CD8-positive, alpha-beta memory T cell (primary cell): ENCODE measurements at regions not wholly inside any gene's neighbourhood (a gene's known extent, or its start where the extent isn't known, plus 50 kb on each side); places are given as distances from the start of the nearest gene placed in this dataset.
A peak's percentile ranks its signal among the peaks of the same experiment; 100 is the strongest.

Experiments
- CTCF ChIA-PET: fragments of 350-600 bp; sonication (Branson Sonifier 250); formaldehyde crosslinking; loops from one replicate; lab custom pipeline; 2021; ENCODE audit warnings: antibody characterized with exemption; lab: Charles Lee
- POLR2A ChIA-PET: fragments of 350-600 bp; sonication (Branson Sonifier 250); formaldehyde crosslinking; loops from one replicate; lab custom pipeline; 2021; ENCODE audit warnings: antibody characterized with exemption; lab: Charles Lee
- DNase-seq, 5 donors: peaks; one replicate each; pipeline versions ENCODE4 v3.0.0 to v3.0.0-alpha.2; 2020 to 2022; ENCODE audit warnings: mixed read lengths in 1 of 5
- H3K27ac ChIP-seq: one replicate; pipeline ENCODE4 v1.7.0; 2013; ENCODE audit warnings: low read depth, mild to moderate bottlenecking, low read length, moderate library complexity
- H3K27me3 ChIP-seq: 2 replicates; pipeline ENCODE4 v1.7.0; 2013; ENCODE audit warnings: low read length, mild to moderate bottlenecking; ENCODE audit not compliant: insufficient read depth, poor library complexity, severe bottlenecking
- H3K36me3 ChIP-seq: 2 replicates; pipeline ENCODE4 v1.7.0; 2013; ENCODE audit warnings: mild to moderate bottlenecking, low read length, moderate library complexity; ENCODE audit not compliant: insufficient read depth
- H3K4me1 ChIP-seq: 2 replicates; pipeline ENCODE4 v1.7.0; 2013; ENCODE audit warnings: mild to moderate bottlenecking, low read length, moderate library complexity; ENCODE audit not compliant: insufficient read depth
- H3K4me3 ChIP-seq: 2 replicates; pipeline ENCODE4 v1.7.0; 2013; ENCODE audit warnings: mild to moderate bottlenecking, low read length
- H3K9me3 ChIP-seq: 2 replicates; pipeline ENCODE4 v1.7.0; 2013; ENCODE audit warnings: mild to moderate bottlenecking, low read length
- H3K27ac Mint-ChIP-seq, 8 donors: one replicate each; pipeline ENCODE4 v1.8.0; 2020 to 2021; ENCODE audit warnings: mixed read lengths in 8 of 8, mild to moderate bottlenecking in 6 of 8, inconsistent platforms in 3 of 8, moderate library complexity in 3 of 8
- H3K27me3 Mint-ChIP-seq, 2 donors: one replicate each; pipeline ENCODE4 v1.8.0; 2020 to 2021; ENCODE audit warnings: mixed read lengths in 2 of 2, mild to moderate bottlenecking in 1 of 2, moderate library complexity in 1 of 2
- H3K36me3 Mint-ChIP-seq, 3 donors: one replicate each; pipeline ENCODE4 v1.8.0; 2020 to 2021; ENCODE audit warnings: mixed read lengths in 3 of 3, inconsistent platforms in 1 of 3, mild to moderate bottlenecking in 1 of 3
- H3K4me1 Mint-ChIP-seq, 3 donors: one replicate each; pipeline ENCODE4 v1.8.0; 2020 to 2021; ENCODE audit warnings: mixed read lengths in 3 of 3, inconsistent platforms in 1 of 3, mild to moderate bottlenecking in 1 of 3
- H3K4me3 Mint-ChIP-seq, 7 donors: one replicate each; pipeline ENCODE4 v1.8.0; 2020 to 2021; ENCODE audit warnings: mixed read lengths in 7 of 7, mild to moderate bottlenecking in 6 of 7, moderate library complexity in 4 of 7, inconsistent platforms in 2 of 7
- H3K9me3 Mint-ChIP-seq, 5 donors: one replicate each; pipeline ENCODE4 v1.8.0; 2020 to 2022; ENCODE audit warnings: mixed read lengths in 5 of 5, mild to moderate bottlenecking in 3 of 5, moderate library complexity in 2 of 5, inconsistent platforms in 1 of 5

- Histone ChIP-seq H3K4me1 (no peaks in the 10 kb centered on the region), H3K27ac (no peak overlapping the region), H3K9me3 (no peaks in the 10 kb centered on the region), H3K27me3 (no peaks in the 10 kb centered on the region), H3K4me3 (no peak overlapping the region), H3K36me3 (no peaks in the 10 kb centered on the region)
- Mint-ChIP-seq H3K36me3 (no peaks in the 10 kb centered on the region), H3K27me3 (peaks cover 2 to 7% of the 10 kb centered on the region in 2 donors), H3K9me3 (no peaks in the 10 kb centered on the region), H3K27ac (no peak overlapping the region), H3K4me3 (no peak overlapping the region), H3K4me1 (no peaks in the 10 kb centered on the region)
- DNase-seq: no peak
- CTCF ChIA-PET: no interaction called here
- POLR2A ChIA-PET: no interaction called here
Measured at GRCh38 chr13:73542446-73542845, 483.6 kb downstream of the KLF5 start.

- Histone ChIP-seq H3K36me3 (no peaks in the 10 kb centered on the region), H3K4me1 (no peaks in the 10 kb centered on the region), H3K4me3 (no peak overlapping the region), H3K9me3 (no peaks in the 10 kb centered on the region), H3K27ac (no peak overlapping the region), H3K27me3 (no peaks in the 10 kb centered on the region)
- Mint-ChIP-seq H3K4me3 (no peak overlapping the region), H3K27ac (no peak overlapping the region), H3K36me3 (no peaks in the 10 kb centered on the region), H3K9me3 (peaks cover 0 to 2% (median 0%) of the 10 kb centered on the region in 5 donors), H3K4me1 (no peaks in the 10 kb centered on the region), H3K27me3 (peaks cover 0 to 7% of the 10 kb centered on the region in 2 donors)
- CTCF ChIA-PET: no interaction called here
- DNase-seq: no peak
- POLR2A ChIA-PET: interaction anchor here (0.5 kb wide), 1 partner anchor 55 kb away, joined by 3 read pairs; no protein-coding TSS in a partner anchor
Measured at GRCh38 chr13:73536865-73537264, 478.1 kb downstream of the KLF5 start.

- DNase-seq: no peak
- Mint-ChIP-seq H3K27me3 (peaks cover 0 to 7% of the 10 kb centered on the region in 2 donors), H3K9me3 (peaks cover 0 to 2% (median 0%) of the 10 kb centered on the region in 5 donors), H3K4me1 (no peaks in the 10 kb centered on the region), H3K27ac (no peak overlapping the region), H3K36me3 (no peaks in the 10 kb centered on the region), H3K4me3 (no peak overlapping the region)
- Histone ChIP-seq H3K36me3 (no peaks in the 10 kb centered on the region), H3K27ac (no peak overlapping the region), H3K4me1 (no peaks in the 10 kb centered on the region), H3K27me3 (no peaks in the 10 kb centered on the region), H3K9me3 (no peaks in the 10 kb centered on the region), H3K4me3 (no peak overlapping the region)
- ChIA-PET POLR2A (no interaction called here), CTCF (no interaction called here)
Measured at GRCh38 chr13:73535341-73535740, 476.5 kb downstream of the KLF5 start.

- no peak overlapping the region for H3K4me3 ChIP-seq
- Mint-ChIP-seq H3K9me3 (peaks cover 0 to 2% (median 0%) of the 10 kb centered on the region in 5 donors), H3K4me3 (no peak overlapping the region), H3K27me3 (peaks cover 1 to 4% of the 10 kb centered on the region in 2 donors), H3K36me3 (no peaks in the 10 kb centered on the region), H3K4me1 (no peaks in the 10 kb centered on the region), H3K27ac (no peak overlapping the region)
- POLR2A ChIA-PET: no interaction called here
- H3K9me3 ChIP-seq: no peaks in the 10 kb centered on the region
- H3K27ac ChIP-seq: no peak overlapping the region
- H3K27me3 ChIP-seq: no peaks in the 10 kb centered on the region
- no peak for DNase-seq
- no peaks in the 10 kb centered on the region for H3K4me1 ChIP-seq
- H3K36me3 ChIP-seq: no peaks in the 10 kb centered on the region
- CTCF ChIA-PET: interaction anchor here (1.1 kb wide), 1 partner anchor 1017 kb away, joined by 3 read pairs; no protein-coding TSS in a partner anchor
Measured at GRCh38 chr13:73532987-73533510, 474.2 kb downstream of the KLF5 start.

GRCh38 chr13:73532582-73532981, 473.8 kb downstream of the KLF5 start:
- Mint-ChIP-seq H3K4me1 (no peaks in the 10 kb centered on the region), H3K9me3 (peaks cover 0 to 2% (median 0%) of the 10 kb centered on the region in 5 donors), H3K4me3 (no peak overlapping the region), H3K27ac (no peak overlapping the region), H3K27me3 (peaks cover 1 to 4% of the 10 kb centered on the region in 2 donors), H3K36me3 (no peaks in the 10 kb centered on the region)
- Histone ChIP-seq H3K27ac (no peak overlapping the region), H3K4me3 (no peak overlapping the region), H3K27me3 (no peaks in the 10 kb centered on the region), H3K36me3 (no peaks in the 10 kb centered on the region), H3K4me1 (no peaks in the 10 kb centered on the region), H3K9me3 (no peaks in the 10 kb centered on the region)
- ChIA-PET CTCF (no interaction called here), POLR2A (no interaction called here)
- no peak for DNase-seq

GRCh38 chr13:73531014-73531413, 472.2 kb downstream of the KLF5 start:
- Mint-ChIP-seq H3K9me3 (peaks cover 0 to 2% (median 0%) of the 10 kb centered on the region in 5 donors), H3K4me1 (no peaks in the 10 kb centered on the region), H3K27me3 (peaks cover 0 to 1% of the 10 kb centered on the region in 2 donors), H3K4me3 (no peak overlapping the region), H3K27ac (no peak overlapping the region), H3K36me3 (no peaks in the 10 kb centered on the region)
- Histone ChIP-seq H3K27ac (no peak overlapping the region), H3K4me1 (no peaks in the 10 kb centered on the region), H3K36me3 (no peaks in the 10 kb centered on the region), H3K4me3 (no peak overlapping the region), H3K9me3 (no peaks in the 10 kb centered on the region), H3K27me3 (no peaks in the 10 kb centered on the region)
- ChIA-PET POLR2A (no interaction called here), CTCF (no interaction called here)
- no peak for DNase-seq

GRCh38 chr13:73522937-73523336, 464.1 kb downstream of the KLF5 start:
- Mint-ChIP-seq H3K27ac (no peak overlapping the region), H3K9me3 (no peaks in the 10 kb centered on the region), H3K4me1 (peaks cover 12 to 16% (median 16%) of the 10 kb centered on the region in 3 donors), H3K27me3 (peaks cover 0 to 2% of the 10 kb centered on the region in 2 donors), H3K4me3 (no peak overlapping the region), H3K36me3 (no peaks in the 10 kb centered on the region)
- ChIA-PET POLR2A (no interaction called here), CTCF (no interaction called here)
- no peaks in the 10 kb centered on the region for H3K27me3 ChIP-seq
- H3K4me3 ChIP-seq: no peak overlapping the region
- H3K36me3 ChIP-seq: no peaks in the 10 kb centered on the region
- H3K4me1 ChIP-seq: peaks cover 8% of the 10 kb centered on the region
- no peak for DNase-seq
- no peak overlapping the region for H3K27ac ChIP-seq
- H3K9me3 ChIP-seq: no peaks in the 10 kb centered on the region

GRCh38 chr13:73521985-73522524, 463.2 kb downstream of the KLF5 start:
- no peaks in the 10 kb centered on the region for H3K36me3 Mint-ChIP-seq
- H3K27ac ChIP-seq: no peak overlapping the region

More at GRCh38 chr13:73521985-73522524, 463.2 kb downstream of the KLF5 start:
- Mint-ChIP-seq H3K27ac (no peak overlapping the region), H3K27me3 (peaks cover 0 to 2% of the 10 kb centered on the region in 2 donors), H3K4me1 (peaks cover 12 to 16% (median 16%) of the 10 kb centered on the region in 3 donors), H3K9me3 (no peaks in the 10 kb centered on the region), H3K4me3 (peak overlapping the region in 1 of 7 donors; percentile 67)
- H3K4me1 ChIP-seq: peaks cover 8% of the 10 kb centered on the region
- DNase-seq: no peak
- H3K4me3 ChIP-seq: no peak overlapping the region
- H3K9me3 ChIP-seq: no peaks in the 10 kb centered on the region
- ChIA-PET CTCF (no interaction called here), POLR2A (no interaction called here)
- no peaks in the 10 kb centered on the region for H3K36me3 ChIP-seq
- no peaks in the 10 kb centered on the region for H3K27me3 ChIP-seq
